ENCODE measurements at regions not wholly inside any gene's neighbourhood (a gene's known extent, or its start where the extent isn't known, plus 50 kb on each side); places are given as distances from the start of the nearest gene placed in this dataset.

DNA sequence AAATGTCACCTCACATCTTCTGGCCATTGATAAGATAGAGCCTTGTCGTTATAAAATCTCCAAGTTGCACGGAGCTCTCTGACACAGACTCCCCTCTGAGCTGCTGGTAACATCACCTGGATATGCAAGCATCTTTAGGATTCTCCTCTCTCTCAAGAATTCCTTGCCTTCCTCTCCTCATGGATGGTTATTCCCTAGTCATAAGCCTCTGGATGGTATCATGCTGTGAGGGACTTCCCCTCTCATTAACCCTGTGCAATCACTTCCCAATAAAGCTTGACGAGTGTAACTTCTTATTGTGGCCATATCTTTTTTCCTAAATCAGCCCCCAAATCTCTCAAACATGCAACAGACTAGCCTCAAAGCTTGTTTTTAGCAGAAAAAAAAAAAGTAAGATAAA lies 1057.0 kb upstream of the SLIT2 start:
- TF ChIP-seq, protein P1, sequence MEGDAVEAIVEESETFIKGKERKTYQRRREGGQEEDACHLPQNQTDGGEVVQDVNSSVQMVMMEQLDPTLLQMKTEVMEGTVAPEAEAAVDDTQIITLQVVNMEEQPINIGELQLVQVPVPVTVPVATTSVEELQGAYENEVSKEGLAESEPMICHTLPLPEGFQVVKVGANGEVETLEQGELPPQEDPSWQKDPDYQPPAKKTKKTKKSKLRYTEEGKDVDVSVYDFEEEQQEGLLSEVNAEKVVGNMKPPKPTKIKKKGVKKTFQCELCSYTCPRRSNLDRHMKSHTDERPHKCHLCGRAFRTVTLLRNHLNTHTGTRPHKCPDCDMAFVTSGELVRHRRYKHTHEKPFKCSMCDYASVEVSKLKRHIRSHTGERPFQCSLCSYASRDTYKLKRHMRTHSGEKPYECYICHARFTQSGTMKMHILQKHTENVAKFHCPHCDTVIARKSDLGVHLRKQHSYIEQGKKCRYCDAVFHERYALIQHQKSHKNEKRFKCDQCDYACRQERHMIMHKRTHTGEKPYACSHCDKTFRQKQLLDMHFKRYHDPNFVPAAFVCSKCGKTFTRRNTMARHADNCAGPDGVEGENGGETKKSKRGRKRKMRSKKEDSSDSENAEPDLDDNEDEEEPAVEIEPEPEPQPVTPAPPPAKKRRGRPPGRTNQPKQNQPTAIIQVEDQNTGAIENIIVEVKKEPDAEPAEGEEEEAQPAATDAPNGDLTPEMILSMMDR (IDR thresholded peaks at IDR 0.05), result no peak
- no peak for TF ChIP-seq POLR2A (IDR thresholded peaks at IDR 0.05)

Data from testis (tissue), 2 donors.